Fibroblast of skin of right biceps (primary cell): ENCODE measurements at regions not wholly inside any gene's neighbourhood (a gene's known extent, or its start where the extent isn't known, plus 50 kb on each side); places are given as distances from the start of the nearest gene placed in this dataset.
A peak's percentile ranks its signal among the peaks of the same experiment; 100 is the strongest.

Source experiments
- DNase-seq: peaks from one replicate; pipeline ENCODE4 v3.0.0-alpha.2; 2013

DNA sequence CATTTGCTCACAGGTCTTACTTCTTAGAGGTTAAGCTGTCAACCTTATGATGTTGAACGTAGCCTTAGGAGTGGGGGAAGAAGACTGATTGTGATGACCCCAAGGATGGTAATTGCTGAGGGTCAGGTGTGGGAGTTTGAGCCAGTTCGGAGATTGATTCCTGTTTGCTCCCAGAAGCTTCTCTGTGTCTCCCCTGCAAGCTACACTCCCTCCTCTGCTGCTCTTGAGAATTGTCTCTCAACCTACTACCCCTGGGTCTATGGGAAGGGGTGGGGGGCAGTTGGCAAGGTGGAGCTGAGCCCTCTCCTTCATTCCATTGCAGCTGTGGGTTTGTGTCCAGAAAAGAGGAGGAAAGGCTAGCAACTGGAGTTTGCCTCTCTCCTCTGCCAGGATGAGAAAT lies 113.8 kb downstream of the PLEKHG1 start:
- DNase-seq, result no peak

GRCh38 chr6:150713931-150714330 lies 114.2 kb downstream of the PLEKHG1 start:
- no peak for DNase-seq

DNA sequence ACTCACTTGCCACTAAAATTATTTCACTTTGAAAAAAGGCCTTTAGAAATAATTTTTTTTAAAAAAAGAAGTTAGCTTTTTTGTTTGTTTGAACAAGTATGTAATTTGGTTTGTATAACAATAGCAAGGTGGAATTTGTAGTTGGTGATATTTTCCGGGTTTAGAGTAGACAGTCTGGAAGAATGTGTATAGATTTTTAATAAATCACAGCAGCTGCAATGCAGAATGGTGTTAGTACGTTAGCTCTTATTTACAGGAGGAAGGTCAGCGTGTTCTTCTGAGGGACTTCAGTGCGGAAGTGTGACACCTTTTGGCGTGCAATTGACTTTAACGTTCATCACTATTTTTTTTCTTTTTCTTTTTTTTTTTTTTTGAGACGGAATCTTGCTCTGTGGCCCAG lies 115.4 kb downstream of the PLEKHG1 start:
- DNase-seq, result no peak

DNA sequence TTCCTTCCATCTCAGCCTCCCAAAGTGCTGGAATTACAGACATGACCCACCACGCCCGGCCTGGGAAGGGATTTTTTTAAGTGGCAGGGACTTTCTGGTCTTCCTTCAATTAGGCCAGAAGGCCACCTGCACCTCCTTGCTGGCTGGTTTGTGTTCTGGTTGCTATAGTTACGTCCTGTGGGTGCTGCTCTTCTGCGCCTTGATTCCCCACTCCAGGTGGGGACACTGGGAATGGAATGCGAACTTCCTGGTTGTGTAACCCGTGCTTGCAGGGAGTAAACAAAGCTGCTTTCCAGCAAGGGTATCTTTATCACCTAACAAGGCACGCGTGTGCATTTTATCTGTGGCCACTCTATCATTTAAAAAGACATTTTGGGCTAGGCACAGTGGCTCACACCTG lies 117.7 kb downstream of the PLEKHG1 start:
- no peak for DNase-seq

GRCh38 chr6:150719099-150719766 lies 119.5 kb downstream of the PLEKHG1 start:
- no peak for DNase-seq

- no peak for DNase-seq
Observed at GRCh38 chr6:150719831-150720230, 120.1 kb downstream of the PLEKHG1 start.

DNA sequence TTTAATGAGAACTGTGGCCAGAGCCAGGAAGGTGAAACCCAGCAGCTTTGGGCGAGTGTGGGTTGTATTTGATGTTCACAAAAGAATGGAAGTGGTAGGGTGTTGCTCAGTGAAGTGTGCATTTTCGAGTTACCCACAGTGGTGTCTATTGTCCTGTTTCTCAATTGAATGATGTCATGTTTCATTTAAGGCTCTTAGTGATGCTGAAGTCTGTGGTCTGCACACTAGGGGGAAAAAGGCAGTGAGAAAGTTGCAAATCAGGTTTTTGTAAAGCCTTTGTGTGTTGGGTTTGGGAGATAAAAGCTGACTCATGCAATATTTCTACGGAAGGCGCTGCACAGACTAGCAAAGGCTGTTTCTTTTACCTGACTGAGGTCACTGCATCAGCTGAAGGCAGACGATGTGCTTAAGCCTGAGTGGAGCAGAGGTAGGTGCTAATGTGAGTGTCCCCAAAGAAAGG lies 121.1 kb downstream of the PLEKHG1 start:
- peak; percentile 43 for DNase-seq

DNA sequence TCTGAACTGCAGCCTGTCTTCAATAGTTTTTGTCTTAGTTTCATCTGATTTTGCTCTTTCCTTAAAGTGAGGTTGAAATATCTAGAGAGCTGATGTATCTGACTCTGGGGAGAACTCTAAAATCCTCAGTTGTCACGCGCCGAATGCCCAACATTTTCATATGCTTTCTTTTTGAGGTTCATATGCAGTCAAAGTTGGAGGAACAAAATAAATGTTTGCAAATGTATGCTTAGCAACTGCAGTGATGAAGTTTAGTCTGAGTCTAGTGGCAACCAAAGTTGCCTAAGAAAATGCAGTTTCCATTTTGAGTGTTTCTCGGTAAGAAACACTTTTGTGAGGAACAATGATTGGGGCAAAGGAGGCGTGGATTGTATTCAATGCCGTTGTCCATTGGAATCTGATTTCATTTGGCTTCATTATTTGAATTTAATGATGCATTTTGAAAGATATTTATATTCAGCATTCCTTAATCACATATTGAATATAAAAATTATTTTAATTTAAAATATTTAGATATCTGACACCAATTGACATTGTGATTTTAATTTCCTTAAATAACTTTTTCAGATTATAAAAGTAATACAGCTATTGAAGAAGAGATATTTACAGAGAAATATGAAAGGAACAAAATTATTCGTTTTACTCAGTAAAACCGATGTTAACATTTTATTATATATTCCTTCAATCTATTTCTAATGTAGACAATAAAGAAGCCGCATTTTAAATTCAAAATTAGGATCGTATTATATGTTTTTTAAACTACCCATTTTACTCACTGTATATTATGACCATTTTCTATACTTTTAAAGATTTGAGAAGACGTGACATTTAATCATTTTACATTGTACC lies 122.0 kb downstream of the PLEKHG1 start:
- no peak for DNase-seq

DNA sequence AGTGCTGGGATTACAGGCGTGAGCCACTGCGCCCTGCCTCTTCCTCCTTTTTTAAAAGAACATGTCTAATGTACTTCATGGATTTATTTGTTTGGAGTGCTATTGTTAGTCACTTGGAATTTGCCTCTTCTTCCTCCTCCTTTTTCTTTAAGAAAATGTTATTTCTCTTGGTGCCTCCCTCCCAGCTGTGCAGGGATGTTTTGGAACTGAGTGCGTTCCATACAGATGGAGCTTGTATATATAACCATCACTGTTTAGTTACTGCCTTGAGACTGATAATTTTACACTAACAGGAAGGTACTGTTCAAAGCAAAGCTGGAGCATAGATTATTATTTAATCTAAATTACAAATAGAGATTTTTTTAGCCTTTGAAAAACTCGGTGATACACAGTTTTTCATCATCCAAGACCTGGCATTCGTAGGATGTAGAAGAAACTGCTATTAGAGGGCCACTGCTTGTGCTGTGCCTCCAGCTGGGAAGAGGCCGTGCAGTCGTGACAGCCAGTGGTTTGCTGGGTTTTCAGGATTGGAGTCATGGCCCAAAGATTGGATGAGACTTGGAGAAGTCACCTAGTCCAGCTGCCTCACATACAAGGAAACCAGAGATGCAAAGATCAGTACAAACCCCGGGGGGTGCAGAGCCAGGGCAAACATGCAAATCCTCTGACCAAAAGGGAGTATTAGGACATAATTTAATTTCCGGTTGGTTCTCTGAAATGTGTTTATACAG lies 123.1 kb downstream of the PLEKHG1 start:
- DNase-seq, result no peak

DNA sequence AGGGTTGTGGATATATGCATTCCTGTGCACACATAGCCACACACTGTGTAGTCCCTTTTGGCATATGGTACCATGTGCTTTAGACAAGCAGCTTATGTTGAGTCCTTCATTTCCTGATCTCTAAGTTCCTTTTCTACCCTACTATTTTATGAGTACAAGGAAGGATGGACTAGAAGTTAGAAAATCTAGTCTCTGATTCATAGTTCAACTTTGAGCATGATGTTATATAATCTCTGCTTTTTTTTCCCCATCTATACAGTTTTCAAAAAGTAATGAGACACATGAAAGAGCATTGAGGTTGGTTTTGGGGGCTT lies 123.6 kb downstream of the PLEKHG1 start:
- no peak for DNase-seq

GRCh38 chr6:150723857-150724256 lies 124.2 kb downstream of the PLEKHG1 start:
- DNase-seq, result no peak

DNA sequence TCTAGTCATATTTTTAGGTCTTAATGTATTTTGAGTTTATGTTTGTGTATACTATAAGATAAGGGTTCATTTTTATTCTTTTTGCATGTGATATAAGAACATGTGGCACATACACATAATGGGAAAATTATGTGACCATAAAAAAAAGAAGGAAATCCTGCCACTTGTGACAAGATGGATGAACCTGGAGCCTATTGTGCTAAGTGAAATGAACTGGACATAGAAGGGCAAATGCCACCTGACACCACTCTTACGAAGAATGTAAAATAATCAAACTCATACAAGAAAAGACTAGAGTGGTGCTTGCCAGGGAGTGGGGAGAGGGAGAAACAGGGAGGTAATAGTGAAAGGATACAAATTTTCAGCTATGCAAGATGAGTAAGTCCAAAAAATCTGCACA lies 126.1 kb downstream of the PLEKHG1 start:
- no peak for DNase-seq

- no peak for DNase-seq
Observed at GRCh38 chr6:150729188-150729748, 129.6 kb downstream of the PLEKHG1 start.

- DNase-seq, result no peak
Observed at GRCh38 chr6:150730801-150731457, 131.2 kb downstream of the PLEKHG1 start.

DNA sequence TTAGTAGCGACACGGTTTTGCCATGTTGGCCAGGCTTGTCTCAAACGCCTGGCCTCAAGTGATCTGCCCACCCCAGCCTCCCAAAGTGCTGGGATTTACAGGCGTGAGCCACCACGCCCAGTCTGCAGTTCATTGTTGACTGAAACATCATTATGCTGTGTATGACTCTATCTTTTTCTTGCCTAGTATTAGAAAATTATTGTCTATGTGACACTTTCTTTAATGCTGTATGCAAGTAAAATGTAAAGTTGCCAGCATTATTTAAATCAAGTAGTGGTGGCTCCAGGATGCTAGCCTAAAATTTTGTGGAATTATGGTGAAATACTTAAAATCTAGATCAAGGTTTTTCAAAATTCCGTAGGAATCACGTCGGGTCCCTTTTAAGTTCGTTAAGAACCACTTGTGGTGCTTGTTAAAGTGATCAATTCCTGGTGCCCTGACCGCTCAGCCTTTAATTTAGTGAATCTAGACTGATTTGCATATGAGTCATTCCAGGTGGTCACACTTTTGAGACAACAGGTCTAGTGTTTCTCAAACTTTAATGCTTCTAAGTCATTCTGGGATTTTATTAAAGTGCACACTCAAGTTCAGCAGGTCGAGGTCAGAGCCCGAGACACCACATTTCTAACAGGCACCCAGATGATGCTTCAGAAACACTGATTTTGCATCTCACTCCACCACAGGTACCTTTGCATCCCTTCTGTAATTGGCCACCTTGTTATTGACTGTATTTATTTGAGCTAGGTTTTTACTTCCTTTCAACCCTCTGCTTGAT lies 132.6 kb upstream of the MTHFD1L start:
- no peak for DNase-seq

- DNase-seq, result no peak
Observed at GRCh38 chr6:150733726-150734125, 131.8 kb upstream of the MTHFD1L start.

DNA sequence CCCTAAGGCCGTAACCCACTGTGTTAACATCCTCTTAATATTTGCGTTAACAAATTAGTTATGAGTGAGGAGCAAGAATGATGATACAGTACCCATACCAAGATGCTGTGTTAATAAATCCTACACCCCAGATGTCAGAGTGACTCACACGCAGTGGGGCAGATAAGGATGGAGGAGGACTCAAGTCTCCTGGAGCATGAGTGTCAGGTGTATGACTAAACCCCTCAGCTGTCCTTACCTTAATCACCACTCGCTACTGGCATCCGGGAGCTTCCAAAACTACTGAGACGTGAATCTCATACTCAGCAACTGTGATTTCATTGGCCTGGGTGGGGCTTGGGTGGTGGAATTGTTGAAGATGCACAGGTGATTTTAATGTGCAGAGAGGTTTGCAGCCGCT lies 131.3 kb upstream of the MTHFD1L start:
- no peak for DNase-seq

DNA sequence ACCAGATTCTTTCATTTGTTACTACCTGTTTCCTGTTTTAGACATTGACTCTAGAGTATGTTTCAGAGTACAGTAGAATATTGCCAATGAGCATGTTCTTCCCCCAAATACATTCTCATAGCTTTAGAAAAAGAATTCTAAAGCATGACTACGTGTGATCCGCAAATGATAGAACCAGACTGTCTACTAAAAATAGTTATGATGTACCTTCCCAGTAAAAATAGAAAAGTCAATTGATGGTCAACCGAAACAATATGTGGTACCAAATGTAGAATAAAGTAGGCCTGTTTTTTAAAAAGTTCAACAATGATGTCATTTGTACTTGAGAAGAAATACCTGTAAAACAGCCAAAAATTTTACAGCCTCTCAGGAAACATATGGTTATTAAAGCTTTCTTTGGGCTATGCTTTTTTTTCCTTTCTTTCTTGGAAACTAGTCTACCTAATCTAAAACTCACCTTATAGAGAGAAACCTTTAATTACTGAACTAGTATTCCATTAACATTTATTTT lies 130.1 kb upstream of the MTHFD1L start:
- no peak for DNase-seq

DNA sequence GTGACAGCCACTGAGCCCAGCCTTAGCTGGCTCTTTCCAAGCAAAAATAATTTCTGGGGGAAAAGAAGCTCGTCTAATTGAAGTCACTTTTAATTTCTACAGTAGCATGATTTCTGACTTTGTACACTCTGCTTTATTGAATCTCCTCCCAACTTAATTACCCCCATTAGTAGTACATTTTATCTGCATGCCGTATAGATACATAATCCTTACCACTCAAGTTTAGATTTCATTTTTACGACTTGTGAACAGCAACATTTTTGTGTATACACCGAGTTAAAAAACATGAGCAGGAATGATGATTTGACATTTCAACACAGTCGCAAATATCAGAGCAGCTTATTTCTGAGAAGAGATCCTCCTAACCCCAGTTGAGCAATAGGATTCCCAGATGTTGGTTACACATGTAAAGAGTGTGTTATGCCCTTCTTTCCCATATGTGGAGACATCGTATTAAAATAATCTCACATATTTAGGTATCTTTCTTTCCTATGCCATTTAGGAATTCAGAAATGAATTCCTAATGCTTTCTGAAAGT lies 127.3 kb upstream of the MTHFD1L start:
- DNase-seq, result no peak

- no peak for DNase-seq
Observed at GRCh38 chr6:150739711-150740349, 125.7 kb upstream of the MTHFD1L start.

DNA sequence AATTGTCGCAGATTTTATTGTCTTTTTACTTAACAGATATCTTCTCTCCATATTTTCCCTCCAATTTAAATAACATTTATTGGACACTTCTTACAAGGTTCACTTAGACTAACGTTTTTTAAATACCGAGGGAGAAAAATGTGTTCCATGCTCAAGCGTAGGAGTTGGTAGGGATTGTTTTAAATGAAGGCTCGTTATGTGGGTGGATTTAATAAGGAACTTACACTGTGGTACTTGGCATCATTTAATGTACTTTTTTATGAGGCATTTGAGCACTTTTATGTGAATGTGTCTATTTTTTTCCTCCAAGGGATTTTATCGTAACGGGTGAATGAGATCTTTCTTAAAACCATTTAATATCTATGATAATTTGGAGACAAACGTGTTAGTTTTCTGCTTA lies 125.0 kb upstream of the MTHFD1L start:
- DNase-seq, result no peak
